Inflammatory macrophage treated with lipopolysaccharide for 1 hour (primary cell): ENCODE measurements at regions not wholly inside any gene's neighbourhood (a gene's known extent, or its start where the extent isn't known, plus 50 kb on each side); places are given as distances from the start of the nearest gene placed in this dataset.

ENCODE experiments used
- DNase-seq, 2 donors: peaks; one replicate each; pipeline ENCODE4 v3.0.0-alpha.2; 2020 to 2022

GRCh38 chr10:62924344-62924748, 108.2 kb upstream of the EGR2 start:
- DNase-seq, result no peak

DNA sequence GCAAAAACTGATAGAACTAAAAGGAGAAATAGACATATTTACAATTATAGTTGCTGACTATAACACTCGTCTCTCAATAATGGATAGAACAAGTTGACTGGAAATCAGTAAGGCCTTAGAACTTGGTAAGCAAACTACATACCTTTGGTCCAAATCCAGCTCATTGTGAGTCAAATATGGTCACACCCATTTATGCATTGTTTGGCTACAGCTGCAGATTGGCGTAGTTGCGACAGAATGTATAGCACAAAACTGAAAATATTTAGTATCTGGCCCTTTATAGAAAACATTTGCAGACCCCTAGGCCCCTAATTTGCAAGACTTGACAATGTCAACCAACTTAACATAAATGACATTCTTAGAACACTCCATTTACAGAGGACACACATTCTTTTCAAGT, 103.6 kb upstream of the EGR2 start:
- DNase-seq, result no peak

- DNase-seq, result peak; percentile 85 to 89
These were observed 101.5 kb upstream of the EGR2 start for GRCh38 chr10:62917475-62918238.

DNA sequence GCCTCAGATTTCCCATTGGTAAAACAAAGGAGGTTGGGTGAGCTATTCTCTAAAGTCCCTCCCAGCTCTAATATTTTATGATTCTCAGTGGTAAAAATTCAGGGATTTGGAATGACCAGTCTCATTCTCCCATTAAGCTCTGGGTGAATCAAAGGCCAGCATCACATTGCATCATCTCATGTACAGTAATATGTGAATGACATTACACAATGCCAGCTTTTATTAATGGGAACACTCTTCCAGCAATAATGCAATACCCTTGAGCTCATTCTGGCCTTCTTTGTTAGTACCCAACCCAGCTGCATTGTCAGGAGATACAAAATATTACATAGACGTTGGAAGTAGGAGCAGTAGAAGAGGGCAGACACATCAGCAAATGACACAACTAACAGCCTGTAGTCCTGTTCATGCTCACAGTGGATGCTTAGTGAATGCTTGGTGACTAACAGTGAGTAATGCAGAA, 100.0 kb upstream of the EGR2 start:
- peak; percentile 83 to 86 for DNase-seq

DNA sequence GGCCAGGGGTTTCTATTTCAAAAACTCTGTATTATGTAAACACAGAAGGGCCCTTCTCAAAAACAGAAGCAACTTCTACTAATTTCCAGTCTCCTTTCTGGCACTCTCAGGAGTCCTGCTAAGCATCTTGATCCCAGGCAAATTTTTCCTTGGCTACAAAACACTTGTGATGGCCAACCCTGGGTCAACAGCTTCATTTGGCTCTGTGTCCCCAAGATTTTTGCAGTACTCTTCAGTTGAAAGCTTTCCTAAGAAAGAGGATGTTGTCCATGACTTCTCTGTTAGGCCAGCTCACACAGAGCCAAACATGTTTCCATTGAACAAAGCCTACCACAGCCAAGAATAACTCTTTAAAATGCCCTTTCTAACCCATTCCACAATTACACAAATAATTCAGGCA, 99.0 kb upstream of the EGR2 start:
- peak; percentile 8 to 19 for DNase-seq

DNA sequence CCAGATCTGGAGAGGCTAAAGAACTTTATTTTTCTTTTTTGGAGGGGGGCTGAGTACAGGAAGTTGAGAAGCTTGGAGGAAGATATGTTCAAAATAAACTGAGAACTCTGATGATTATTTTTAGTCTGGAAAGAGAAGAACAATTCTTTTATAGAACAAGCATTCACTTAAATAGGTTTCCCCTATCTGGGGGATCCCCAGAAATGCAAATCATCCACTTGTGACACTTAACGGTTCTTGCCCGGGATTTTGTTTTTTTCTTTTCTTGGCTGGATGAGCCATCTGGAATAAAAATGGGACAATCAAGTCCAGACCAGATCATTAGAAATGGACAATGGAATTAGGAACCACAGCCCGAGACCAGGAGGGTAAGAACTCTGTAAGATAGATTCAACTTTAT, 95.9 kb upstream of the EGR2 start:
- peak; percentile 15 to 16 for DNase-seq

DNA sequence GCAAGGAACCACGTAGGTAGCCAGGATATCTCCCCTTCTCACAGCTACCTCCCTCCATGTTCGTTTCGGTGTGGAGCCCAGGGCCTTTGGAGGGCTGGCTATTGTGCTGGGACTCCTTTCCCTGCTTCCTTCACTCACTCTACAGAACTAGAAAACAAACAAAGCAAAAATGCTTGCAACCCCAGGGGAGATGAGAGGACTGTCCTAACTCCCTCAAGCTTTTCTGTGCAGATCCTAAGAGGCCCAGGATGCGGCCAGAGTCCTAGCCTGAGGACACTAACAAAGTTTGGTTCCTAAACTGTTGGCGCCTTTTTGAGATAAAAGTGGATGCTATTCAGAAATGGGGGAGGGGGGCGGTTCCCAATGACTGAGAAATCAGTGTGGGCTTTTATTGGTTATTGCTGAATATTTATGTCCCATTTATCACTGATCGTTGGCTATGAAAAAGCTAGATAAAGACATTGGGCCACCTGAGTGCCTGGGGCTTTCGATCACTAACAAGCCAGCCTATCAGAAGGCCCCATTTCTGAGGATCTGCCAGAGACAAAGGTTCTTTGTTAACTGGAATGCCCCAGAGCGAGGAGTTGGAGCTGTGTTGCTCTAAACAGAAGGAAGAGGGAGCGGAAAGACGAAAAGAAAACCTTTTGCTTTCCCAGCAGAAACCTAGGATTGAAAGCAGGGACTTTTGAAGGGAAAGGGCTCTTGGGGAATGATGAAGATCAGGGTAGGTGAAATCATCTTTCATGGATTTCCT, 95.2 kb upstream of the EGR2 start:
- DNase-seq, result no peak

DNA sequence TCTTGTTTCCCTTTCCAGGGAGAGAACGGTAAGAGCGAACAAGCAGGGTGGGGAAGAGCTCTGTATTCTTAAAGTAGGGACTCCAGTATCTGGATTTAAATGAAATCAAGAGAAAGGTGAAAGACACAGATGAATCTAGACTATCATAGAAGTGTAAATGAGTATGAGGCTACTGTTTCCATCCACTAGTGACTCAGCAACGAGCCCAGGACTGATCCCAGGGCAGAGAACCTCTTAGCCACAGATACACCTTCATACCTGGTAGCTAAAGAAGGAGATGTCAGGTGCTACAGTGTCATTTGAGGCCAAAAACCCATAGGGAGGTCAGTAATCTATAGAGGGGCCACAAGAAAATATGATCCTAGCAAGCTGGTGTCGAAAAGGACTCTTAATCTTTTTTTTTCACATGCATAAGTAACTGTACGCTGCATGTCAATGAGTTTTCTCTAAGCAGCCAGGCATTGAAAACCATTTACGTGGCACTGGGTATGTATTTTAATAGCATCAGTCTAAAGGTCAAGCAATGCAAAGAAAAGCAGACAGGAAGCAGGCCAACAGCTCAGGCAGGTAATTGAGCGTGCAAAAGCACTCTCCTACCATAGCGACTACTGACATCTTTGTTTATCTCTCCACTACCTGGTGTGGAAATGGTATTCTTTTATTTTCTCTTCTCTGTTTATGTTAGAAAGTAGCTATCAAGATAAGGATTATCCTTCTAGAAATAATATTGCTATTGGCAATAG, 91.5 kb upstream of the EGR2 start:
- no peak for DNase-seq

DNA sequence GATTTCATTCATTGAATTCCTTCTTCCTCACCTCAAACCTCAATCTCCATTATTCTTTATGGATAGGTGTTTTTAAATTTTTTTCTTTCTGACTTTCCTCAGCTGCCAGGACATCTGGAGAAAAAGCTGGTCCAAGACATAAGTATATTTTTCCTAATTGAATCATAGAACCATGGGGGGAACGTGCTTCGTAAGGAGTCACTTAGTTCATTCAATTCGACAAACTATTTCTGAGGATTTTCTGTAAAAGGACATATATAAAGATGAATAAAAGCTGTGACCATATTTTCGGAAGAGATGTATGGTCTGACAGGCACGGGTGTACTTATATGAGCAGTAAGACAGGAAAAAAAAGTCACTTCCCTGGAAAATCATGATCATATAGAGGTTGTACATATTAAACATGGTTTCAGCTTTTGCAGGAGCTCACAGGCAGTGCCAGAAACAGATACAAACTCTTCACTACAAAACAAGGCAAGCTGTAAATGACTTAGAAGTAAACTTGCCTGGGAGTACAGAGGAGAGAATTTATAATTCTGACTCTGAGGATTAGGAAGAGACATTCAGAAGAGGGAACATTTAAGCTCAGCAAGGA, 88.2 kb upstream of the EGR2 start:
- DNase-seq, result no peak

- DNase-seq, result no peak
These were observed 87.7 kb upstream of the EGR2 start for GRCh38 chr10:62903828-62904227.

DNA sequence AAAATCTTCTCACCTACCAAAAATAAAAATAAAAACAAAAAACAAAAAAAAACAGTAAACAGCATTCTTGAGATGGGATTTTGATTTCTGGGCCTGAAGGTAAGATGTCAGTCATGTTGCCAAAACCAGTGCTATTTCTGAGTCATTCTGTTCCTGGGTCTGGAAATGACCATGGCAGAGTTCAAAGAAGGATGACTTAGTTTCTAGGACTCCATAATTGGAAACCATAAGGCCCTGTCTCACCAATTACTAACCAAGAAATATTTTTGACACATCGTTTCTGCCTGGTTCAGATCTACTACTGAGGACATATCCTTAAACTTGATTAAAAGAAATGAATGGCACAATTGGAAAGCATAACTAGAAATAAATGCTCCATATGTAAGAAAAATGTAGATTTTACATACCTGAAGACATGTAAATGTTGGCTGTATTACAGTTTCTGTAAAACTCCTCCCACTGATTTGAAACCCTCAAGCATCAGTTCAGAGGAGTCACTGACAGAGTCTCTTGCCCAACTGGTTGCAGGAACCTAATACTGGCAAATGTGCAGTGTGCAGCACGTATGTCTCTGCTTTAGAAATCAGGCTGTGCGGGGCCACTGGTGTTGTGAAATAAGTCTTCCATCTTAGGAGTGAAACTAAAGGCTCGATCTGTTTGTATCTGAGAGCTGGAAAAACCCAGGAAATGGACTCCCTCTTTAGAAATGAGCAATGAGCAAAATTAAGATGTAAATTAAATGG, 84.8 kb upstream of the EGR2 start:
- peak in 1 of 2 donors; percentile 16 for DNase-seq

DNA sequence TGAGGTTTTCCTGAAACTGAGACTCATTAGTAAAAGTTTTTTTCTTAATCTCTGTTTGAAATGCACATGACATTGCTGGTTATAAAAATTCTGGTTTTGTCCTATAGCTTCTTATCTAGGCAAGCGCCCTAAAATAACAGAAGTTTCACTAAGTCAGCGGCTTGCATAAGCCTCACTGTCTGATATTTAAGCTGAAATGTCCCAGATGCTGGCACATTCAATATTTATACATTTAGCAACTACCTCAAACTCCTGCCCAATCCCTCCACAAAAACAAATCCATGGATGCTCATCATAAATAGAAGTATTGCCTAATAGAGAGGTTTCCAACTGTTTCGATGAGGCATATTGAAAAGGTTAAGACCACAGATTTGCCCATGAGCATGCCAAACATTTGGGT, 83.1 kb upstream of the EGR2 start:
- DNase-seq, result no peak

GRCh38 chr10:62895063-62895462, 78.9 kb upstream of the EGR2 start:
- DNase-seq, result no peak

- DNase-seq, result no peak
These were observed 78.0 kb upstream of the EGR2 start for GRCh38 chr10:62894156-62894555.

DNA sequence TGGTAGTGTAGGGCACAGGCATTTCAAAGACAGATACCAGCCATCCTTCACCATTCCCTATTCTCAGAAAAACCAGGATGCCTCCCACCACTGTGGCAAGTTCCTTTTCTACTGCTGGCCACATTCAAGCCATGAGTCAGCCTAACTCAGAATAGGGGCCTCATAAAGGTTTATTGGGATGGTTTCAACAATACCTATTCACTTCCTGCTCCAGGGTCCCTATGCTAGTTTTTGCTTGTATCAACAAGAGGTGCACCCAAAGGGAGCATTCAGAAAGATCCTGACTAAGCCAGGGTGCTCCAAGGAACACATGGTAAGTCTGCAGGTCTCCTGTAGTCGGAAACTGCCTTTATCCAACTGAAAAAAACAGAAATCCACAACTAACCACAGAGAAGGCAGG, 76.9 kb upstream of the EGR2 start:
- no peak for DNase-seq

DNA sequence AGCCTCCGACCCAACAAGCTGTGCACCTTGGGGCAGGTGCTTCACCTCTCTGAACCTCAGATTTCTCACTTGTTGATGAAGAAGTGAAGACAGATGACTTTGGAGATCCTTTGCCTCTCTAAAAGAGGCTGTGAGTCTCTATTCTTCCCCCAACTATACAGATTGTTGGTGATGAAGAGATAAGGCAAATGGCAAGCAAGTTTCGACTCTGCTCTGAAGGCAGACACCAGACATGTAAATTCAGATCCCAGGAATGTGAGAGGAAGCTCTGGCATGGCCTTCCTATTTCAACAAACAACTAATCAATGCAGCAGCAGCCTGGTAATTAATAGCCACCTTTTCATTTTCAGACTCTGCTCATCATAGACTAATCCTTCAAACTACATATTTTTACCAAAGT, 74.2 kb upstream of the EGR2 start:
- no peak for DNase-seq

DNA sequence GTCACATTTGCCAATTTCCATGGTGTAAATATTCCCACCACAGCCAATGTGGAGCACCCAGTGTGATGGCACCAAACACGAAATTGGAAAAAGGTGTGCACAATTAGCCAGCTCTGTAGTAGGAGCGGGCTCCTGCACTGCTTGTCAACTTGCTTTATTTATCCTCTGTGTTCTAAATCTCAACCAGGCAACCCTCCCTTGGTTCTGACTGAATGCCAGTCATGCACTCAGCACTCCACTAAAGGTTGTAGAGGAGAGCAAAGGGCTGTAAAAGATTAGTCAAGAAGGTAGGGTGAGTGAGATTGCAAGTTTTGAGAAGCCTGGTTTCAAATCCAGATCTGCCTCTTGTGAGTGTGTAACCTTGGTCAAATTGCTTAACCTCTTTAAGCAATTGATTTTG, 71.5 kb upstream of the EGR2 start:
- DNase-seq, result no peak

GRCh38 chr10:62885684-62886461, 69.7 kb upstream of the EGR2 start:
- DNase-seq, result peak; percentile 53 to 73

DNA sequence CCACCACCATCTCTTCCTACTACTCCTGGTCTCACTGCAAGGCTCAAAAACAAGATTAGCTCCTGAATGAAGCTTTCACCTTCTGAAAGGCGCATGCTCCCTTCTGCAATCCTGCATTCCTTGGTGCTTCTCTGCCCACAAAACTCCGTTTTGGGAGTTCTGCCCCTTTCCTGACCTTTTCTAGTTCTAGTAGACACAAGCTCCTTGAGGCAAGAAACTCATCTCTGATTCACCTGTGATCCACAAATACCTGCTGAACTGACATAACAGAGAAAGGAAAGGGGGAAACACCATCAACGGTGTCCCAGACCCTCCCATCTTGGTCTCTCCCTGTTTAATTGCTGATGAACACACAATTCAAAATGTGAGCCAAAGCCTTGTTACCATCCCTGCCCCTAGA, 64.0 kb upstream of the EGR2 start:
- DNase-seq, result no peak

DNA sequence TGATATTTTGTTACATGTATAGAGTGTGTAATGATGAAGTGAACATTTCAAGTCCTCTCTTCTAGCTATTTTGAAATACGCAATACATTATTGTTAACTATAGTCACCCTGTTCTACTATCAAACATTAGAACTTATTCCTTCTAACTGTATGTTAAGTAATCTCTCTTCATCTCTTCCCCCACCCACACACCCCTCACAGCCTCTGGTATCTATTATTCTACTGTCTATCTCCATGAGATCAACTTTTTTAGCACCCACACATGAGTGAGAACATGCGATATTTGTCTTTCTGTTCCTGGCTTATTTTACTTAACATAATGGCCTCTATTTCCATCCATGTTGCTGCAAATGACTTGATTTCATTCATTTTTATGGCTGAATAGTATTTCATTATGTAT, 57.7 kb upstream of the EGR2 start:
- no peak for DNase-seq

GRCh38 chr10:62870866-62871265, 54.7 kb upstream of the EGR2 start:
- DNase-seq, result no peak

- no peak for DNase-seq
These were observed 53.8 kb upstream of the EGR2 start for GRCh38 chr10:62869958-62870357.
